ENCODE measurements at regions not wholly inside any gene's neighbourhood (a gene's known extent, or its start where the extent isn't known, plus 50 kb on each side); places are given as distances from the start of the nearest gene placed in this dataset.
"Not testable (repeated sequence)": the region's sequence is repeated elsewhere in the genome, so short reads cannot be mapped to it uniquely, and the experiment has no call there.

DNA sequence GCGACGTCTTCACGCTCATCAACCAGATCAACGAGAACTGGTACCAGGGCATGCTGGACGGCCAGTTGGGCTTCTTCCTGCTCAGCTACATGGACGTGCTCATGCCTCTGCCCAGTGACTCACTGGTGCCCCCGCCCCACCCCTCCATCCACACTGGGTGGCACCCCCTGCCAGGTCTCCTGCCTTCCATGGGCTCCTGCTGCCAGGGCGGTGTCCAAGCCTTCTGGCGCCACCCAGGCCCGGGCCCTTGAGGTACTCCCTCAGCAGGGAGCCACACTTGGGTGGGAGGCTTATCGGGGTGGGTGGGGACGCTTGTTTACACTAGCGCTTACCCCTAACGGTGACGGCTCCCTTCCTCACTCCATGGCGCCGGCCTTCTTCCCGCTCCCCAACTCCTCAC lies 148.2 kb downstream of the GOSR1 start:
- not testable (repeated sequence) for H3F3A ChIP-seq (ENCODE audit: low read depth); H3K9me2 ChIP-seq (replicated peaks; ENCODE audit: low read depth, low read length); H3K4me3 ChIP-seq (ENCODE audit: low read length, poor library complexity, severe bottlenecking); H3K9me3 ChIP-seq (ENCODE audit: insufficient read depth, low read depth, low read length); H4K20me1 ChIP-seq (ENCODE audit: insufficient read depth, low read length, poor library complexity, severe bottlenecking); H3K36me3 ChIP-seq (ENCODE audit: insufficient read depth, low read length); H3K4me2 ChIP-seq (ENCODE audit: low read depth, low read length, poor library complexity, severe bottlenecking); H3K4me1 ChIP-seq (ENCODE audit: insufficient read depth, low read length, poor library complexity, severe bottlenecking); H3K79me2 ChIP-seq (ENCODE audit: insufficient read depth, low read length); H3K9ac ChIP-seq (ENCODE audit: low read depth, low read length, poor library complexity, severe bottlenecking); H2AFZ ChIP-seq (ENCODE audit: low read length); H3K27me3 ChIP-seq (ENCODE audit: insufficient read depth, low read length, poor library complexity, severe bottlenecking)

GRCh38 chr17:30624180-30624579 lies 147.0 kb downstream of the GOSR1 start:
- not testable (repeated sequence) for H3K4me3 ChIP-seq (ENCODE audit: low read length, poor library complexity, severe bottlenecking); H3K27me3 ChIP-seq (ENCODE audit: insufficient read depth, low read length, poor library complexity, severe bottlenecking); H3K4me2 ChIP-seq (ENCODE audit: low read depth, low read length, poor library complexity, severe bottlenecking); H3K79me2 ChIP-seq (ENCODE audit: insufficient read depth, low read length); H3K9ac ChIP-seq (ENCODE audit: low read depth, low read length, poor library complexity, severe bottlenecking); H2AFZ ChIP-seq (ENCODE audit: low read length); H3F3A ChIP-seq (ENCODE audit: low read depth); H3K36me3 ChIP-seq (ENCODE audit: insufficient read depth, low read length); H3K9me2 ChIP-seq (replicated peaks; ENCODE audit: low read depth, low read length); H3K4me1 ChIP-seq (ENCODE audit: insufficient read depth, low read length, poor library complexity, severe bottlenecking); H4K20me1 ChIP-seq (ENCODE audit: insufficient read depth, low read length, poor library complexity, severe bottlenecking); H3K9me3 ChIP-seq (ENCODE audit: insufficient read depth, low read depth, low read length)

DNA sequence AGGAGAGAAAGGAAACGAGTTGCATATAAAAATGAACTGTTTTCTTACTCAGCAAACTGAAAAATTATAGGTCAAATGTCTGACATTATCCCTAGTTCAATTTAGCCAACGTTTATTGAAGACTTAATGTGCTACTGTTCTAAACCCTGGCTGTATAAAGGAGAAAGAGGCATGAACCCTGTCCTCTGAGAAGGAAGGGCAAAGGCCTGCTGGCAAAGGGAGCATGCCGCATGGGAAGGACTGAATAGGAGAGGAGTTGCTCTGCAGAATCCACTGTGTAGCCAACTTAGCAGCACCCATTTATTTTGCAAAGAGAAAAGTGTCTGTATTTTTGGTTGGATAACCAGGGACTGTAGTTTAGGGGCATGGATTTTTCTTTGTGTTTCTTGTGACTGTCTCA lies 132.5 kb downstream of the GOSR1 start:
- H3K4me3 ChIP-seq (ENCODE audit: low read length, poor library complexity, severe bottlenecking); H3K9me3 ChIP-seq (ENCODE audit: insufficient read depth, low read depth, low read length); H3K9ac ChIP-seq (ENCODE audit: low read depth, low read length, poor library complexity, severe bottlenecking); H3K36me3 ChIP-seq (ENCODE audit: insufficient read depth, low read length); H3K27me3 ChIP-seq (ENCODE audit: insufficient read depth, low read length, poor library complexity, severe bottlenecking); H2AFZ ChIP-seq (ENCODE audit: low read length); H3K9me2 ChIP-seq (replicated peaks; ENCODE audit: low read depth, low read length); H3F3A ChIP-seq (ENCODE audit: low read depth): not testable (repeated sequence)
- H4K20me1 ChIP-seq (ENCODE audit: insufficient read depth, low read length, poor library complexity, severe bottlenecking), result peaks cover 32% of the 10 kb centered on the region
- peak overlapping the region; percentile 34 for H3K4me2 ChIP-seq (ENCODE audit: low read depth, low read length, poor library complexity, severe bottlenecking)
- H3K4me1 ChIP-seq (ENCODE audit: insufficient read depth, low read length, poor library complexity, severe bottlenecking), result peaks cover 24% of the 10 kb centered on the region
- H3K79me2 ChIP-seq (ENCODE audit: insufficient read depth, low read length), result peaks cover 37% of the 10 kb centered on the region

DNA sequence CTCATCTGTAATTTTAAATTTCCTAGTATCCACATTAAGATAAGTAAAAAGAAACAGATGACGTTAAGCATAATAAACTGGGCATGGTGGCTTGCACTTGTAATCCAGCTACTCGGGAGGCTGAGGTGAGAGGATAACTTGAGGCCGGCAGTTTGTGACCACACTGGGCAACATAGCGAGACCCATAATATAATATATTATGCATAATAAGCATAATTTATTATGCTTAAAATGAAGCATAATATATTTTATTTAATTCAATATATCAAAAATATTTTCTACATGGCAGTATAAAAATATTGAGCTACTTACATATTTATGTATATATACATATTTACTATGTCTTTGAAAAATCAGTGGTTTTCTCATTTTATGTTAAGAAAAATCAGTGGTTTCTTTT lies 128.3 kb downstream of the GOSR1 start:
- Histone ChIP-seq H3K9me2 (replicated peaks; ENCODE audit: low read depth, low read length) (no peaks in the 10 kb centered on the region), H3K79me2 (ENCODE audit: insufficient read depth, low read length) (peaks cover 72% of the 10 kb centered on the region), H3K4me3 (ENCODE audit: low read length, poor library complexity, severe bottlenecking) (peak overlapping the region; percentile 38), H3K4me1 (ENCODE audit: insufficient read depth, low read length, poor library complexity, severe bottlenecking) (peaks cover 37% of the 10 kb centered on the region), H3F3A (ENCODE audit: low read depth) (no peaks in the 10 kb centered on the region), H3K9me3 (ENCODE audit: insufficient read depth, low read depth, low read length) (no peaks in the 10 kb centered on the region), H3K27me3 (ENCODE audit: insufficient read depth, low read length, poor library complexity, severe bottlenecking) (no peaks in the 10 kb centered on the region), H2AFZ (ENCODE audit: low read length) (no peak overlapping the region), H4K20me1 (ENCODE audit: insufficient read depth, low read length, poor library complexity, severe bottlenecking) (peaks cover 53% of the 10 kb centered on the region), H3K4me2 (ENCODE audit: low read depth, low read length, poor library complexity, severe bottlenecking) (peak overlapping the region; percentile 98), H3K9ac (ENCODE audit: low read depth, low read length, poor library complexity, severe bottlenecking) (peak overlapping the region; percentile 12), H3K36me3 (ENCODE audit: insufficient read depth, low read length) (no peaks in the 10 kb centered on the region; the same call in 1 of the 2 replicates)
- TF ChIP-seq, protein P1, sequence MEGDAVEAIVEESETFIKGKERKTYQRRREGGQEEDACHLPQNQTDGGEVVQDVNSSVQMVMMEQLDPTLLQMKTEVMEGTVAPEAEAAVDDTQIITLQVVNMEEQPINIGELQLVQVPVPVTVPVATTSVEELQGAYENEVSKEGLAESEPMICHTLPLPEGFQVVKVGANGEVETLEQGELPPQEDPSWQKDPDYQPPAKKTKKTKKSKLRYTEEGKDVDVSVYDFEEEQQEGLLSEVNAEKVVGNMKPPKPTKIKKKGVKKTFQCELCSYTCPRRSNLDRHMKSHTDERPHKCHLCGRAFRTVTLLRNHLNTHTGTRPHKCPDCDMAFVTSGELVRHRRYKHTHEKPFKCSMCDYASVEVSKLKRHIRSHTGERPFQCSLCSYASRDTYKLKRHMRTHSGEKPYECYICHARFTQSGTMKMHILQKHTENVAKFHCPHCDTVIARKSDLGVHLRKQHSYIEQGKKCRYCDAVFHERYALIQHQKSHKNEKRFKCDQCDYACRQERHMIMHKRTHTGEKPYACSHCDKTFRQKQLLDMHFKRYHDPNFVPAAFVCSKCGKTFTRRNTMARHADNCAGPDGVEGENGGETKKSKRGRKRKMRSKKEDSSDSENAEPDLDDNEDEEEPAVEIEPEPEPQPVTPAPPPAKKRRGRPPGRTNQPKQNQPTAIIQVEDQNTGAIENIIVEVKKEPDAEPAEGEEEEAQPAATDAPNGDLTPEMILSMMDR (conservative IDR thresholded peaks at IDR 0.05; ENCODE audit: low read length), result no peak

- Histone ChIP-seq H3K4me2 (ENCODE audit: low read depth, low read length, poor library complexity, severe bottlenecking) (peak overlapping the region; percentile 98), H3K27me3 (ENCODE audit: insufficient read depth, low read length, poor library complexity, severe bottlenecking) (no peaks in the 10 kb centered on the region), H3K9ac (ENCODE audit: low read depth, low read length, poor library complexity, severe bottlenecking) (peak overlapping the region; percentile 12), H2AFZ (ENCODE audit: low read length) (no peak overlapping the region), H3F3A (ENCODE audit: low read depth) (no peaks in the 10 kb centered on the region), H3K4me1 (ENCODE audit: insufficient read depth, low read length, poor library complexity, severe bottlenecking) (peaks cover 37% of the 10 kb centered on the region), H3K36me3 (ENCODE audit: insufficient read depth, low read length) (no peaks in the 10 kb centered on the region; the same call in 1 of the 2 replicates), H4K20me1 (ENCODE audit: insufficient read depth, low read length, poor library complexity, severe bottlenecking) (peaks cover 51% of the 10 kb centered on the region), H3K79me2 (ENCODE audit: insufficient read depth, low read length) (peaks cover 71% of the 10 kb centered on the region), H3K9me2 (replicated peaks; ENCODE audit: low read depth, low read length) (no peaks in the 10 kb centered on the region), H3K9me3 (ENCODE audit: insufficient read depth, low read depth, low read length) (no peaks in the 10 kb centered on the region), H3K4me3 (ENCODE audit: low read length, poor library complexity, severe bottlenecking) (peak overlapping the region; percentile 38)
- TF ChIP-seq, protein P1 (conservative IDR thresholded peaks at IDR 0.05; ENCODE audit: low read length), result no peak
- TF ChIP-seq EZH2phosphoT487 (IDR thresholded peaks at IDR 0.05; ENCODE audit: borderline replicate concordance), result no peak
These were observed 127.8 kb downstream of the GOSR1 start for GRCh38 chr17:30605027-30605426.

GRCh38 chr17:30602396-30602795 lies 125.2 kb downstream of the GOSR1 start:
- not testable (repeated sequence) for H3K9me2 ChIP-seq (replicated peaks; ENCODE audit: low read depth, low read length); H3K9me3 ChIP-seq (ENCODE audit: insufficient read depth, low read depth, low read length); H2AFZ ChIP-seq (ENCODE audit: low read length); H3K36me3 ChIP-seq (ENCODE audit: insufficient read depth, low read length); H3F3A ChIP-seq (ENCODE audit: low read depth); H3K27me3 ChIP-seq (ENCODE audit: insufficient read depth, low read length, poor library complexity, severe bottlenecking)
- Histone ChIP-seq H3K4me1 (ENCODE audit: insufficient read depth, low read length, poor library complexity, severe bottlenecking) (peaks cover 45% of the 10 kb centered on the region), H4K20me1 (ENCODE audit: insufficient read depth, low read length, poor library complexity, severe bottlenecking) (peaks cover 43% of the 10 kb centered on the region), H3K79me2 (ENCODE audit: insufficient read depth, low read length) (peaks cover 65% of the 10 kb centered on the region), H3K4me3 (ENCODE audit: low read length, poor library complexity, severe bottlenecking) (peak overlapping the region; percentile 97), H3K9ac (ENCODE audit: low read depth, low read length, poor library complexity, severe bottlenecking) (peak overlapping the region; percentile 81), H3K4me2 (ENCODE audit: low read depth, low read length, poor library complexity, severe bottlenecking) (peak overlapping the region; percentile 98)

All from Loucy (cell line).